SU-DHL-6 (cell line): ENCODE measurements at regions not wholly inside any gene's neighbourhood (a gene's known extent, or its start where the extent isn't known, plus 50 kb on each side); places are given as distances from the start of the nearest gene placed in this dataset.

Experiments
- H2AFZ ChIP-seq: fragments of 200-600 bp; sonication (generic); 2 replicates; pipeline ENCODE4 v1.6.1; 2014; ENCODE audit warnings: low read depth, mild to moderate bottlenecking, moderate library complexity, mixed read lengths, antibody characterized with exemption, low read length; ENCODE audit not compliant: severe bottlenecking
- H3F3A ChIP-seq: fragments of 200-600 bp; shearing (Covaris generic); 2 replicates; pipeline ENCODE4 v1.6.0; 2016; ENCODE audit warnings: antibody characterized with exemption, mild to moderate bottlenecking; ENCODE audit not compliant: insufficient read depth
- H3K27ac ChIP-seq: fragments of 200-600 bp; sonication (generic); 2 replicates; pipeline ENCODE4 v1.5.1; 2016; ENCODE audit warnings: low read depth, mild to moderate bottlenecking, low read length, moderate library complexity, mixed read lengths
- H3K27me3 ChIP-seq: fragments of 200-600 bp; sonication (generic), shearing (Covaris generic); 2 replicates; pipeline ENCODE4 v1.6.0; 2014; ENCODE audit warnings: mild to moderate bottlenecking, low read length
- H3K36me3 ChIP-seq: fragments of 200-600 bp; sonication (generic); 2 replicates; pipeline ENCODE4 v1.6.1; 2014; ENCODE audit warnings: mild to moderate bottlenecking, low read length, mixed read lengths
- H3K4me2 ChIP-seq: fragments of 300-600, 200-600 bp; shearing (Covaris generic), sonication (generic); 2 replicates; pipeline ENCODE4 v1.6.0; 2014; ENCODE audit warnings: low read length, low read depth, mild to moderate bottlenecking; ENCODE audit not compliant: poor library complexity, severe bottlenecking
- H3K4me3 ChIP-seq: fragments of 200-600 bp; sonication (generic); 2 replicates; pipeline ENCODE4 v1.5.1; 2014; ENCODE audit warnings: antibody characterized with exemption, low read length, mild to moderate bottlenecking, mixed read lengths; ENCODE audit not compliant: insufficient read depth, poor library complexity, severe bottlenecking
- H3K79me2 ChIP-seq: fragments of 200-600 bp; sonication (generic); 2 replicates; pipeline ENCODE4 v1.6.1; 2014; ENCODE audit warnings: mild to moderate bottlenecking, low read length, moderate library complexity; ENCODE audit not compliant: insufficient read depth
- H3K9ac ChIP-seq: fragments of 200-600 bp; sonication (generic); 2 replicates; pipeline ENCODE4 v1.7.0; 2014; ENCODE audit warnings: mild to moderate bottlenecking, low read length
- H3K9me2 ChIP-seq: fragments of 200-600 bp; sonication (generic); replicated peaks from 2 replicates; pipeline ENCODE4 v1.6.1; 2014; ENCODE audit warnings: low read length; ENCODE audit not compliant: insufficient read depth
- H3K9me3 ChIP-seq: fragments of 200-600 bp; sonication (generic); 2 replicates; pipeline ENCODE4 v1.6.1; 2014; ENCODE audit warnings: low read length, mixed read lengths; ENCODE audit not compliant: insufficient read depth
- H4K20me1 ChIP-seq: fragments of 200-600 bp; sonication (generic); 2 replicates; pipeline ENCODE4 v1.6.1; 2014; ENCODE audit warnings: low read depth, mild to moderate bottlenecking, antibody characterized with exemption, low read length, moderate library complexity, mixed read lengths
- CTCF ChIP-seq: fragments of 200-600 bp; sonication (generic); IDR thresholded peaks from one replicate; pipeline ENCODE4 v1.5.1; 2017; ENCODE audit warnings: antibody characterized with exemption, mild to moderate bottlenecking, low read length, moderate library complexity; ENCODE audit not compliant: insufficient read depth, poor library complexity, severe bottlenecking
- EZH2phosphoT487 ChIP-seq: fragments of 200-600 bp; sonication (generic), shearing (Covaris generic); conservative IDR thresholded peaks from 2 replicates; pipeline ENCODE4 v1.6.1; 2018; ENCODE audit warnings: mild to moderate bottlenecking, antibody characterized with exemption, low read length, moderate library complexity, mixed read lengths

GRCh38 chr3:106628407-106628806 is 748.8 kb upstream of the CCDC54 start:
- Histone ChIP-seq H3K79me2 (no peaks in the 10 kb centered on the region), H3K36me3 (no peaks in the 10 kb centered on the region), H3K4me2 (no peak overlapping the region), H3F3A (no peaks in the 10 kb centered on the region), H3K9ac (no peak overlapping the region), H3K27ac (no peak overlapping the region), H2AFZ (no peak overlapping the region), H3K9me2 (no peaks in the 10 kb centered on the region), H3K9me3 (peaks cover 10% of the 10 kb centered on the region; the same call in 1 of the 2 replicates), H3K27me3 (no peaks in the 10 kb centered on the region), H4K20me1 (no peaks in the 10 kb centered on the region), H3K4me3 (no peak overlapping the region)
- TF ChIP-seq EZH2phosphoT487, result no peak
- no peak for TF ChIP-seq CTCF

GRCh38 chr3:106629215-106629832 is 747.9 kb upstream of the CCDC54 start:
- H3K36me3 ChIP-seq, result no peaks in the 10 kb centered on the region
- H3K27me3 ChIP-seq, result no peaks in the 10 kb centered on the region
- no peaks in the 10 kb centered on the region for H3K79me2 ChIP-seq
- H3K9ac ChIP-seq, result no peak overlapping the region
- peak overlapping the region; percentile 12 for H3K4me2 ChIP-seq
- TF ChIP-seq EZH2phosphoT487, result no peak
- no peak for TF ChIP-seq CTCF
- H3K27ac ChIP-seq, result no peak overlapping the region
- H3K9me3 ChIP-seq, result peaks cover 3% of the 10 kb centered on the region; the same call in 1 of the 2 replicates
- no peaks in the 10 kb centered on the region for H4K20me1 ChIP-seq
- H3F3A ChIP-seq, result no peaks in the 10 kb centered on the region
- no peaks in the 10 kb centered on the region for H3K9me2 ChIP-seq
- H3K4me3 ChIP-seq, result no peak overlapping the region
- H2AFZ ChIP-seq, result no peak overlapping the region

GRCh38 chr3:106631373-106632108 is 745.7 kb upstream of the CCDC54 start:
- no peak overlapping the region for H3K27ac ChIP-seq
- H3K27me3 ChIP-seq, result no peaks in the 10 kb centered on the region
- H3K9ac ChIP-seq, result no peak overlapping the region
- no peaks in the 10 kb centered on the region for H3K9me3 ChIP-seq
- no peak overlapping the region for H3K4me2 ChIP-seq
- H3K79me2 ChIP-seq, result no peaks in the 10 kb centered on the region
- H3F3A ChIP-seq, result no peaks in the 10 kb centered on the region
- H2AFZ ChIP-seq, result no peak overlapping the region
- H3K36me3 ChIP-seq, result no peaks in the 10 kb centered on the region
- no peak overlapping the region for H3K4me3 ChIP-seq
- TF ChIP-seq EZH2phosphoT487 (no peak), CTCF (no peak)
- no peaks in the 10 kb centered on the region for H3K9me2 ChIP-seq
- no peaks in the 10 kb centered on the region for H4K20me1 ChIP-seq
